ENCODE measurements at regions not wholly inside any gene's neighbourhood (a gene's known extent, or its start where the extent isn't known, plus 50 kb on each side); places are given as distances from the start of the nearest gene placed in this dataset.

GRCh38 chr22:48972979-48973693 is 854.5 kb downstream of the BRD1 start:
- H3K4me3 ChIP-seq (ENCODE audit: low read depth, low read length) = no peak overlapping the region

- H3K4me3 ChIP-seq (ENCODE audit: low read depth, low read length) = no peak overlapping the region
Observed at GRCh38 chr22:48968201-48968959, 859.3 kb downstream of the BRD1 start.

- no peak overlapping the region for H3K4me3 ChIP-seq (ENCODE audit: low read depth, low read length)
Observed at GRCh38 chr22:48963405-48963804, 864.3 kb downstream of the BRD1 start.

GRCh38 chr22:48961705-48962104 is 866.0 kb downstream of the BRD1 start:
- no peak overlapping the region for H3K4me3 ChIP-seq (ENCODE audit: low read depth, low read length)

- no peak overlapping the region for H3K4me3 ChIP-seq (ENCODE audit: low read depth, low read length)
Observed at GRCh38 chr22:48960980-48961660, 866.6 kb downstream of the BRD1 start.

- no peak overlapping the region for H3K4me3 ChIP-seq (ENCODE audit: low read depth, low read length)
Observed at GRCh38 chr22:48960576-48960975, 867.1 kb downstream of the BRD1 start.

- H3K4me3 ChIP-seq (ENCODE audit: low read depth, low read length) = no peak overlapping the region
Observed at GRCh38 chr22:48959496-48959895, 868.2 kb downstream of the BRD1 start.

- H3K4me3 ChIP-seq (ENCODE audit: low read depth, low read length) = no peak overlapping the region
Observed at GRCh38 chr22:48957987-48958321, 869.7 kb downstream of the BRD1 start.

- H3K4me3 ChIP-seq (ENCODE audit: low read depth, low read length) = no peak overlapping the region
Observed at GRCh38 chr22:48957311-48957986, 870.2 kb downstream of the BRD1 start.

- no peak overlapping the region for H3K4me3 ChIP-seq (ENCODE audit: low read depth, low read length)
Observed at GRCh38 chr22:48955351-48956311, 872.0 kb downstream of the BRD1 start.

- no peak overlapping the region for H3K4me3 ChIP-seq (ENCODE audit: low read depth, low read length)
Observed at GRCh38 chr22:48954781-48955311, 872.8 kb downstream of the BRD1 start.

- H3K4me3 ChIP-seq (ENCODE audit: low read depth, low read length) = no peak overlapping the region
Observed at GRCh38 chr22:48953830-48954229, 873.8 kb downstream of the BRD1 start.

- no peak overlapping the region for H3K4me3 ChIP-seq (ENCODE audit: low read depth, low read length)
Observed at GRCh38 chr22:48953103-48953720, 874.5 kb downstream of the BRD1 start.

- H3K4me3 ChIP-seq (ENCODE audit: low read depth, low read length) = no peak overlapping the region
Observed at GRCh38 chr22:48952256-48953102, 875.2 kb downstream of the BRD1 start.

- no peak overlapping the region for H3K4me3 ChIP-seq (ENCODE audit: low read depth, low read length)
Observed at GRCh38 chr22:48951836-48952235, 875.8 kb downstream of the BRD1 start.

GRCh38 chr22:48950151-48950915 is 877.3 kb downstream of the BRD1 start:
- H3K4me3 ChIP-seq (ENCODE audit: low read depth, low read length) = no peak overlapping the region

GRCh38 chr22:48949375-48950149 is 878.1 kb downstream of the BRD1 start:
- H3K4me3 ChIP-seq (ENCODE audit: low read depth, low read length) = no peak overlapping the region
